ENCODE measurements at regions not wholly inside any gene's neighbourhood (a gene's known extent, or its start where the extent isn't known, plus 50 kb on each side); places are given as distances from the start of the nearest gene placed in this dataset.

DNA sequence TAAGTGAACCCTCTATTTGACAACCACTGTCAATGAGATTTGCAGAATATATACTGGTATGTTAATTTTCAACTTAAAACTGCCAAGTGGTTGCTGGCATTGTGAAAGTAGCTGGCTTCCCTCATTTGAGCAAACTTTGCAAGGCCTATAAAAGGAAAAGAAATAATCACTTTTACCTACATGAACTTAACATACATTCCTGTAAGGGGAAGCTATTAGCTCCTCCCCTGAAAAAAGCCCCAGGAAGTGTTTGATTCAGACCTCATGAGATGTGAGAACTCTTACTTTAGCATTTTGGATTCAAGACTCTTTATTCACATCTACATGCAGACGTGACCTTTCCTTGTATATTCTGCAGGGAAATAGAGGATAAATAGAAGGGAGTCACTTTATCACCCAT is 175.6 kb downstream of the OTUD1 start:
- no peak for TF ChIP-seq ZNF292 (tag by site-specific recombination; IDR thresholded peaks at IDR 0.05; ENCODE audit: borderline replicate concordance, low read depth)
- TF ChIP-seq, protein P1, sequence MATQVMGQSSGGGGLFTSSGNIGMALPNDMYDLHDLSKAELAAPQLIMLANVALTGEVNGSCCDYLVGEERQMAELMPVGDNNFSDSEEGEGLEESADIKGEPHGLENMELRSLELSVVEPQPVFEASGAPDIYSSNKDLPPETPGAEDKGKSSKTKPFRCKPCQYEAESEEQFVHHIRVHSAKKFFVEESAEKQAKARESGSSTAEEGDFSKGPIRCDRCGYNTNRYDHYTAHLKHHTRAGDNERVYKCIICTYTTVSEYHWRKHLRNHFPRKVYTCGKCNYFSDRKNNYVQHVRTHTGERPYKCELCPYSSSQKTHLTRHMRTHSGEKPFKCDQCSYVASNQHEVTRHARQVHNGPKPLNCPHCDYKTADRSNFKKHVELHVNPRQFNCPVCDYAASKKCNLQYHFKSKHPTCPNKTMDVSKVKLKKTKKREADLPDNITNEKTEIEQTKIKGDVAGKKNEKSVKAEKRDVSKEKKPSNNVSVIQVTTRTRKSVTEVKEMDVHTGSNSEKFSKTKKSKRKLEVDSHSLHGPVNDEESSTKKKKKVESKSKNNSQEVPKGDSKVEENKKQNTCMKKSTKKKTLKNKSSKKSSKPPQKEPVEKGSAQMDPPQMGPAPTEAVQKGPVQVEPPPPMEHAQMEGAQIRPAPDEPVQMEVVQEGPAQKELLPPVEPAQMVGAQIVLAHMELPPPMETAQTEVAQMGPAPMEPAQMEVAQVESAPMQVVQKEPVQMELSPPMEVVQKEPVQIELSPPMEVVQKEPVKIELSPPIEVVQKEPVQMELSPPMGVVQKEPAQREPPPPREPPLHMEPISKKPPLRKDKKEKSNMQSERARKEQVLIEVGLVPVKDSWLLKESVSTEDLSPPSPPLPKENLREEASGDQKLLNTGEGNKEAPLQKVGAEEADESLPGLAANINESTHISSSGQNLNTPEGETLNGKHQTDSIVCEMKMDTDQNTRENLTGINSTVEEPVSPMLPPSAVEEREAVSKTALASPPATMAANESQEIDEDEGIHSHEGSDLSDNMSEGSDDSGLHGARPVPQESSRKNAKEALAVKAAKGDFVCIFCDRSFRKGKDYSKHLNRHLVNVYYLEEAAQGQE (tag by site-specific recombination; IDR thresholded peaks at IDR 0.05), result no peak
- TF ChIP-seq KLF16 (tag by site-specific recombination; IDR thresholded peaks at IDR 0.05), result no peak
- no peak for TF ChIP-seq ZNF140 (tag by site-specific recombination; IDR thresholded peaks at IDR 0.05)
- TF ChIP-seq, protein P2, sequence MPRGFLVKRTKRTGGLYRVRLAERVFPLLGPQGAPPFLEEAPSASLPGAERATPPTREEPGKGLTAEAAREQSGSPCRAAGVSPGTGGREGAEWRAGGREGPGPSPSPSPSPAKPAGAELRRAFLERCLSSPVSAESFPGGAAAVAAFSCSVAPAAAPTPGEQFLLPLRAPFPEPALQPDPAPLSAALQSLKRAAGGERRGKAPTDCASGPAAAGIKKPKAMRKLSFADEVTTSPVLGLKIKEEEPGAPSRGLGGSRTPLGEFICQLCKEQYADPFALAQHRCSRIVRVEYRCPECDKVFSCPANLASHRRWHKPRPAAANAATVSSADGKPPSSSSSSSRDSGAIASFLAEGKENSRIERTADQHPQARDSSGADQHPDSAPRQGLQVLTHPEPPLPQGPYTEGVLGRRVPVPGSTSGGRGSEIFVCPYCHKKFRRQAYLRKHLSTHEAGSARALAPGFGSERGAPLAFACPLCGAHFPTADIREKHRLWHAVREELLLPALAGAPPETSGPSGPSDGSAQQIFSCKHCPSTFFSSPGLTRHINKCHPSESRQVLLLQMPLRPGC (tag by site-specific recombination; IDR thresholded peaks at IDR 0.05), result no peak
- TF ChIP-seq, protein P3, sequence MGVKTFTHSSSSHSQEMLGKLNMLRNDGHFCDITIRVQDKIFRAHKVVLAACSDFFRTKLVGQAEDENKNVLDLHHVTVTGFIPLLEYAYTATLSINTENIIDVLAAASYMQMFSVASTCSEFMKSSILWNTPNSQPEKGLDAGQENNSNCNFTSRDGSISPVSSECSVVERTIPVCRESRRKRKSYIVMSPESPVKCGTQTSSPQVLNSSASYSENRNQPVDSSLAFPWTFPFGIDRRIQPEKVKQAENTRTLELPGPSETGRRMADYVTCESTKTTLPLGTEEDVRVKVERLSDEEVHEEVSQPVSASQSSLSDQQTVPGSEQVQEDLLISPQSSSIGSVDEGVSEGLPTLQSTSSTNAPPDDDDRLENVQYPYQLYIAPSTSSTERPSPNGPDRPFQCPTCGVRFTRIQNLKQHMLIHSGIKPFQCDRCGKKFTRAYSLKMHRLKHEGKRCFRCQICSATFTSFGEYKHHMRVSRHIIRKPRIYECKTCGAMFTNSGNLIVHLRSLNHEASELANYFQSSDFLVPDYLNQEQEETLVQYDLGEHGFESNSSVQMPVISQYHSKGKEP (tag by site-specific recombination; IDR thresholded peaks at IDR 0.05), result no peak
- no peak for TF ChIP-seq ZNF423 (tag by site-specific recombination; IDR thresholded peaks at IDR 0.05)

All from HEK293 (cell line).